OCI-LY1 (cell line): ENCODE measurements at regions not wholly inside any gene's neighbourhood (a gene's known extent, or its start where the extent isn't known, plus 50 kb on each side); places are given as distances from the start of the nearest gene placed in this dataset.

Experiments used
- H2AFZ ChIP-seq: fragments of 200-600 bp; sonication (generic), shearing (Covaris generic); 2 replicates; pipeline ENCODE4 v1.6.0; 2014; ENCODE audit warnings: antibody characterized with exemption, mild to moderate bottlenecking, low read length
- H3F3A ChIP-seq: fragments of 200-600 bp; sonication (generic), shearing (Covaris generic); 2 replicates; pipeline ENCODE4 v1.6.0; 2014; ENCODE audit warnings: mild to moderate bottlenecking, antibody characterized with exemption, low read length, moderate library complexity; ENCODE audit not compliant: insufficient read depth
- H3K27ac ChIP-seq: fragments of 200-600 bp; sonication (generic); 2 replicates; pipeline ENCODE4 v1.5.1; 2014; ENCODE audit warnings: low read length, mixed run types, mild to moderate bottlenecking, low read depth; ENCODE audit not compliant: poor library complexity, severe bottlenecking
- H3K27me3 ChIP-seq: fragments of 200-600 bp; sonication (generic); 2 replicates; pipeline ENCODE4 v1.6.0; 2014; ENCODE audit warnings: antibody characterized with exemption, mild to moderate bottlenecking, low read length, moderate library complexity; ENCODE audit not compliant: insufficient read depth
- H3K36me3 ChIP-seq: fragments of 200-600 bp; sonication (generic); 2 replicates; pipeline ENCODE4 v1.6.1; 2014; ENCODE audit warnings: mild to moderate bottlenecking, antibody characterized with exemption, low read length, moderate library complexity, mixed read lengths; ENCODE audit not compliant: insufficient read depth
- H3K4me1 ChIP-seq: fragments of 200-600 bp; sonication (generic); 2 replicates; pipeline ENCODE4 v1.5.1; 2014; ENCODE audit warnings: mild to moderate bottlenecking, low read length, moderate library complexity; ENCODE audit not compliant: insufficient read depth, severe bottlenecking
- H3K4me2 ChIP-seq: fragments of 200-600 bp; sonication (generic), shearing (Covaris generic); 2 replicates; pipeline ENCODE4 v1.6.1; 2014; ENCODE audit warnings: low read length
- H3K4me3 ChIP-seq: fragments of 200-600 bp; sonication (generic); 2 replicates; pipeline ENCODE4 v1.5.1; 2014; ENCODE audit warnings: low read length, low read depth, mild to moderate bottlenecking, mixed read lengths; ENCODE audit not compliant: poor library complexity, severe bottlenecking
- H3K79me2 ChIP-seq: fragments of 200-600 bp; shearing (Covaris generic); 2 replicates; pipeline ENCODE4 v1.6.1; 2016; ENCODE audit warnings: mixed run types, low read length, mixed read lengths; ENCODE audit not compliant: insufficient read depth
- H3K9ac ChIP-seq: fragments of 200-600 bp; sonication (generic), shearing (Covaris generic); 2 replicates; pipeline ENCODE4 v1.6.1; 2014; ENCODE audit warnings: mild to moderate bottlenecking, low read length, mixed read lengths
- H3K9me2 ChIP-seq: fragments of 200-600 bp; sonication (generic), shearing (Covaris generic); 2 replicates; pipeline ENCODE4 v1.6.1; 2014; ENCODE audit warnings: low read depth, mild to moderate bottlenecking, low read length, mixed read lengths
- H3K9me3 ChIP-seq: fragments of 200-600 bp; shearing (Covaris generic); 2 replicates; pipeline ENCODE4 v1.6.1; 2014; ENCODE audit warnings: low read length, mixed read lengths
- H4K20me1 ChIP-seq: fragments of 200-600 bp; sonication (generic), shearing (Covaris generic); 2 replicates; pipeline ENCODE4 v1.6.0; 2016; ENCODE audit warnings: mild to moderate bottlenecking, low read length; ENCODE audit not compliant: insufficient read depth
- CTCF ChIP-seq: fragments of 200-600 bp; sonication (generic), shearing (Covaris generic); IDR thresholded peaks from 2 replicates; pipeline ENCODE4 v1.5.1; 2017; ENCODE audit warnings: mild to moderate bottlenecking, antibody characterized with exemption, low read length, moderate library complexity, mixed read lengths
- EZH2 ChIP-seq: fragments of 200-600 bp; sonication (generic), shearing (Covaris generic); IDR thresholded peaks from 2 replicates; pipeline ENCODE4 v1.8.0; 2017; ENCODE audit warnings: borderline replicate concordance, mixed run types, mild to moderate bottlenecking, antibody characterized with exemption, low read length, moderate library complexity, mixed read lengths

GRCh38 chr7:139131-139530 lies 53.2 kb upstream of the FAM20C start:
- Histone ChIP-seq H3K27me3 (peaks cover 3% of the 10 kb centered on the region; the same call in 1 of the 2 replicates), H3K4me1 (no peaks in the 10 kb centered on the region)

GRCh38 chr7:139561-140243 lies 52.7 kb upstream of the FAM20C start:
- no peaks in the 10 kb centered on the region for H4K20me1 ChIP-seq
- TF ChIP-seq CTCF = no peak
- no peak for TF ChIP-seq EZH2
- H3K9me3 ChIP-seq = no peaks in the 10 kb centered on the region
- no peak overlapping the region for H3K4me2 ChIP-seq
- no peak overlapping the region for H3K4me3 ChIP-seq
- H3K27me3 ChIP-seq = peaks cover 3% of the 10 kb centered on the region; the same call in 1 of the 2 replicates
- H3K27ac ChIP-seq = no peak overlapping the region
- H3K4me1 ChIP-seq = no peaks in the 10 kb centered on the region
- no peaks in the 10 kb centered on the region for H3K79me2 ChIP-seq
- H3F3A ChIP-seq = no peaks in the 10 kb centered on the region
- H3K36me3 ChIP-seq = no peaks in the 10 kb centered on the region
- H3K9ac ChIP-seq = no peak overlapping the region
- no peak overlapping the region for H2AFZ ChIP-seq
- no peaks in the 10 kb centered on the region for H3K9me2 ChIP-seq

More at GRCh38 chr7:139131-139530, 53.2 kb upstream of the FAM20C start:
- H4K20me1 ChIP-seq = no peaks in the 10 kb centered on the region
- no peak overlapping the region for H3K27ac ChIP-seq
- no peaks in the 10 kb centered on the region for H3K36me3 ChIP-seq
- no peak overlapping the region for H3K4me3 ChIP-seq
- H3K4me2 ChIP-seq = no peak overlapping the region
- TF ChIP-seq CTCF = no peak
- no peak for TF ChIP-seq EZH2
- H3F3A ChIP-seq = no peaks in the 10 kb centered on the region
- H3K79me2 ChIP-seq = no peaks in the 10 kb centered on the region
- no peak overlapping the region for H2AFZ ChIP-seq
- H3K9me3 ChIP-seq = no peaks in the 10 kb centered on the region
- no peaks in the 10 kb centered on the region for H3K9me2 ChIP-seq
- H3K9ac ChIP-seq = no peak overlapping the region

- Histone ChIP-seq H3K4me1 (no peaks in the 10 kb centered on the region), H3K9me2 (no peaks in the 10 kb centered on the region), H3K9me3 (no peaks in the 10 kb centered on the region), H3K27ac (no peak overlapping the region), H3K4me2 (no peak overlapping the region), H4K20me1 (no peaks in the 10 kb centered on the region), H3K4me3 (no peak overlapping the region), H3K9ac (no peak overlapping the region), H3F3A (no peaks in the 10 kb centered on the region), H3K36me3 (no peaks in the 10 kb centered on the region), H2AFZ (no peak overlapping the region), H3K79me2 (no peaks in the 10 kb centered on the region), H3K27me3 (peaks cover 3% of the 10 kb centered on the region; the same call in 1 of the 2 replicates)
- no peak for TF ChIP-seq CTCF
- no peak for TF ChIP-seq EZH2
Observed at GRCh38 chr7:140996-141395, 51.4 kb upstream of the FAM20C start.
